ENCODE measurements at regions not wholly inside any gene's neighbourhood (a gene's known extent, or its start where the extent isn't known, plus 50 kb on each side); places are given as distances from the start of the nearest gene placed in this dataset.

DNA sequence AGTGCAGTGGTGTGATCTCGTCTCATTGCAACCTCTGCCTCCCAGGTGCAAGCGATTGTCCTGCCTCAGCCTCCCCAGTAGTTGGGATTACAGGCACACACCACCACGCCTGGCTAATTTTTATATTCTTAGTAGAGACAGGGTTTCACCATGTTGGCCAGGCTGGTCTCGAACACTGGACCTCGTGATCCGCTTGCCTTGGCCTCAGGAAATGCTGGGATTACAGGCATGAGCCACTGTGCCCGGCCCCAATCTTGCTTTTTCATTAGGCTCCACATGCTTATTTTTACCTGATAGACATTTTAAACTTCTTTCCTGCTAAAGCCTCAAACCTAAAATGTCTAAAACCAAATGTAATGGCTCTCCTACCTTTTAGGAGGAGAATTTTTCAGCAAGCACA lies 817.0 kb upstream of the NECTIN3 start:
- TF ChIP-seq TEAD4 (IDR thresholded peaks at IDR 0.05) (no peak), CREB1 (IDR thresholded peaks at IDR 0.05; ENCODE audit: low read depth) (no peak)
- TF ChIP-seq, protein P1, sequence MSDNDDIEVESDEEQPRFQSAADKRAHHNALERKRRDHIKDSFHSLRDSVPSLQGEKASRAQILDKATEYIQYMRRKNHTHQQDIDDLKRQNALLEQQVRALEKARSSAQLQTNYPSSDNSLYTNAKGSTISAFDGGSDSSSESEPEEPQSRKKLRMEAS (IDR thresholded peaks at IDR 0.05), result no peak
- TF ChIP-seq, protein P2, sequence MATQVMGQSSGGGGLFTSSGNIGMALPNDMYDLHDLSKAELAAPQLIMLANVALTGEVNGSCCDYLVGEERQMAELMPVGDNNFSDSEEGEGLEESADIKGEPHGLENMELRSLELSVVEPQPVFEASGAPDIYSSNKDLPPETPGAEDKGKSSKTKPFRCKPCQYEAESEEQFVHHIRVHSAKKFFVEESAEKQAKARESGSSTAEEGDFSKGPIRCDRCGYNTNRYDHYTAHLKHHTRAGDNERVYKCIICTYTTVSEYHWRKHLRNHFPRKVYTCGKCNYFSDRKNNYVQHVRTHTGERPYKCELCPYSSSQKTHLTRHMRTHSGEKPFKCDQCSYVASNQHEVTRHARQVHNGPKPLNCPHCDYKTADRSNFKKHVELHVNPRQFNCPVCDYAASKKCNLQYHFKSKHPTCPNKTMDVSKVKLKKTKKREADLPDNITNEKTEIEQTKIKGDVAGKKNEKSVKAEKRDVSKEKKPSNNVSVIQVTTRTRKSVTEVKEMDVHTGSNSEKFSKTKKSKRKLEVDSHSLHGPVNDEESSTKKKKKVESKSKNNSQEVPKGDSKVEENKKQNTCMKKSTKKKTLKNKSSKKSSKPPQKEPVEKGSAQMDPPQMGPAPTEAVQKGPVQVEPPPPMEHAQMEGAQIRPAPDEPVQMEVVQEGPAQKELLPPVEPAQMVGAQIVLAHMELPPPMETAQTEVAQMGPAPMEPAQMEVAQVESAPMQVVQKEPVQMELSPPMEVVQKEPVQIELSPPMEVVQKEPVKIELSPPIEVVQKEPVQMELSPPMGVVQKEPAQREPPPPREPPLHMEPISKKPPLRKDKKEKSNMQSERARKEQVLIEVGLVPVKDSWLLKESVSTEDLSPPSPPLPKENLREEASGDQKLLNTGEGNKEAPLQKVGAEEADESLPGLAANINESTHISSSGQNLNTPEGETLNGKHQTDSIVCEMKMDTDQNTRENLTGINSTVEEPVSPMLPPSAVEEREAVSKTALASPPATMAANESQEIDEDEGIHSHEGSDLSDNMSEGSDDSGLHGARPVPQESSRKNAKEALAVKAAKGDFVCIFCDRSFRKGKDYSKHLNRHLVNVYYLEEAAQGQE (IDR thresholded peaks at IDR 0.05; ENCODE audit: low read depth), result no peak

Data from Ishikawa (cell line).